DOHH2 (cell line): ENCODE measurements at regions not wholly inside any gene's neighbourhood (a gene's known extent, or its start where the extent isn't known, plus 50 kb on each side); places are given as distances from the start of the nearest gene placed in this dataset.

Experiments
- H3F3A ChIP-seq: fragments of 200-600 bp; sonication (generic), shearing (Covaris generic); 2 replicates; pipeline ENCODE4 v1.6.0; 2016; ENCODE audit warnings: antibody characterized with exemption, mild to moderate bottlenecking; ENCODE audit not compliant: control insufficient read depth, insufficient read depth
- H3K27ac ChIP-seq: fragments of 200-600 bp; sonication (generic); 2 replicates; pipeline ENCODE4 v1.5.1; 2014; ENCODE audit warnings: low read depth, mild to moderate bottlenecking, low read length, moderate library complexity
- H3K27me3 ChIP-seq: fragments of 200-600 bp; sonication (generic); 2 replicates; pipeline ENCODE4 v1.6.1; 2014; ENCODE audit warnings: mild to moderate bottlenecking, low read length, mixed read lengths; ENCODE audit not compliant: control insufficient read depth
- H3K36me3 ChIP-seq: fragments of 200-600 bp; sonication (generic); 2 replicates; pipeline ENCODE4 v1.6.1; 2014; ENCODE audit warnings: mild to moderate bottlenecking, low read length, moderate library complexity, mixed read lengths; ENCODE audit not compliant: control insufficient read depth
- H3K4me1 ChIP-seq: fragments of 200-600 bp; sonication (generic); 2 replicates; pipeline ENCODE4 v1.6.1; 2014; ENCODE audit warnings: mild to moderate bottlenecking, low read length, mixed read lengths; ENCODE audit not compliant: control insufficient read depth
- H3K4me2 ChIP-seq: fragments of 200-600 bp; sonication (generic); 2 replicates; pipeline ENCODE4 v1.6.0; 2014; ENCODE audit warnings: mild to moderate bottlenecking, low read length, moderate library complexity
- H3K4me3 ChIP-seq: fragments of 200-600 bp; sonication (generic); 2 replicates; pipeline ENCODE4 v1.5.1; 2014; ENCODE audit warnings: mild to moderate bottlenecking, low read length, mixed read lengths
- H3K79me2 ChIP-seq: fragments of 200-600 bp; sonication (generic); 2 replicates; pipeline ENCODE4 v1.6.1; 2014; ENCODE audit warnings: mild to moderate bottlenecking, low read length, mixed read lengths; ENCODE audit not compliant: control insufficient read depth
- H3K9me2 ChIP-seq: fragments of 200-600 bp; sonication (generic); replicated peaks from 2 replicates; pipeline ENCODE4 v1.6.1; 2014; ENCODE audit warnings: mild to moderate bottlenecking, low read length, mixed read lengths; ENCODE audit not compliant: control insufficient read depth
- H3K9me3 ChIP-seq: fragments of 200-600 bp; sonication (generic); 2 replicates; pipeline ENCODE4 v1.6.1; 2014; ENCODE audit warnings: antibody characterized with exemption, low read length, mixed read lengths; ENCODE audit not compliant: control insufficient read depth, insufficient read depth
- H4K20me1 ChIP-seq: fragments of 200-600 bp; sonication (generic); 2 replicates; pipeline ENCODE4 v1.6.0; 2014; ENCODE audit warnings: low read depth, mild to moderate bottlenecking, antibody characterized with exemption, low read length, moderate library complexity; ENCODE audit not compliant: control insufficient read depth, insufficient read depth
- CTCF ChIP-seq: fragments of 200-600 bp; sonication (generic); IDR thresholded peaks from one replicate; pipeline ENCODE4 v1.5.1; 2014; ENCODE audit warnings: antibody characterized with exemption, mild to moderate bottlenecking, low read depth, low read length; ENCODE audit not compliant: poor library complexity, severe bottlenecking
- EZH2phosphoT487 ChIP-seq: fragments of 200-600 bp; sonication (generic); IDR thresholded peaks from 2 replicates; pipeline ENCODE4 v1.6.1; 2017; ENCODE audit warnings: borderline replicate concordance, mild to moderate bottlenecking, antibody characterized with exemption, low read length, moderate library complexity, mixed read lengths

GRCh38 chrX:42900947-42901346 is 123.0 kb upstream of the PPP1R2C start:
- TF ChIP-seq EZH2phosphoT487 (no peak), CTCF (no peak)
- H3K36me3 ChIP-seq: no peaks in the 10 kb centered on the region
- no peaks in the 10 kb centered on the region for H4K20me1 ChIP-seq
- no peak overlapping the region for H3K4me2 ChIP-seq
- H3K9me3 ChIP-seq: no peaks in the 10 kb centered on the region
- H3K4me1 ChIP-seq: no peaks in the 10 kb centered on the region
- H3K9me2 ChIP-seq: no peaks in the 10 kb centered on the region
- no peaks in the 10 kb centered on the region for H3K79me2 ChIP-seq
- H3K27ac ChIP-seq: no peak overlapping the region
- no peaks in the 10 kb centered on the region for H3F3A ChIP-seq
- H3K27me3 ChIP-seq: no peaks in the 10 kb centered on the region
- H3K4me3 ChIP-seq: no peak overlapping the region

GRCh38 chrX:42902513-42902912 is 124.5 kb upstream of the PPP1R2C start:
- no peaks in the 10 kb centered on the region for H3K27me3 ChIP-seq
- no peaks in the 10 kb centered on the region for H3K79me2 ChIP-seq
- no peaks in the 10 kb centered on the region for H3F3A ChIP-seq
- H3K4me3 ChIP-seq: no peak overlapping the region
- no peaks in the 10 kb centered on the region for H3K9me2 ChIP-seq
- H4K20me1 ChIP-seq: no peaks in the 10 kb centered on the region
- H3K36me3 ChIP-seq: no peaks in the 10 kb centered on the region
- H3K4me2 ChIP-seq: no peak overlapping the region
- TF ChIP-seq CTCF (no peak), EZH2phosphoT487 (no peak)
- H3K9me3 ChIP-seq: no peaks in the 10 kb centered on the region
- no peak overlapping the region for H3K27ac ChIP-seq
- no peaks in the 10 kb centered on the region for H3K4me1 ChIP-seq

GRCh38 chrX:42920752-42921151 is 142.8 kb upstream of the PPP1R2C start:
- Histone ChIP-seq H3K27ac (no peak overlapping the region), H3K27me3 (no peaks in the 10 kb centered on the region), H3K4me2 (no peak overlapping the region), H3F3A (no peaks in the 10 kb centered on the region), H3K9me3 (no peaks in the 10 kb centered on the region), H4K20me1 (no peaks in the 10 kb centered on the region), H3K9me2 (no peaks in the 10 kb centered on the region), H3K36me3 (no peaks in the 10 kb centered on the region), H3K4me1 (no peaks in the 10 kb centered on the region), H3K79me2 (no peaks in the 10 kb centered on the region), H3K4me3 (no peak overlapping the region)
- TF ChIP-seq EZH2phosphoT487: no peak
- no peak for TF ChIP-seq CTCF

- no peak for TF ChIP-seq EZH2phosphoT487
- TF ChIP-seq CTCF: no peak
- Histone ChIP-seq H4K20me1 (no peaks in the 10 kb centered on the region), H3K4me1 (peaks cover 17% of the 10 kb centered on the region), H3K4me2 (no peak overlapping the region), H3K27ac (no peak overlapping the region), H3K27me3 (no peaks in the 10 kb centered on the region), H3K9me3 (peaks cover 6% of the 10 kb centered on the region; the same call in 1 of the 2 replicates), H3K36me3 (no peaks in the 10 kb centered on the region), H3K4me3 (no peak overlapping the region), H3K9me2 (no peaks in the 10 kb centered on the region), H3F3A (no peaks in the 10 kb centered on the region), H3K79me2 (no peaks in the 10 kb centered on the region)
Observed at GRCh38 chrX:42930071-42930470, 152.1 kb upstream of the PPP1R2C start.
